Activated CD8-positive, alpha-beta T cell treated with anti-CD3 and anti-CD28 coated beads for 36 hours (primary cell): ENCODE measurements at regions not wholly inside any gene's neighbourhood (a gene's known extent, or its start where the extent isn't known, plus 50 kb on each side); places are given as distances from the start of the nearest gene placed in this dataset.

Experiments
- ATAC-seq: fragments of 200-7000 bp; cut with Tn5 transposase; one replicate; pipeline ENCODE4 v1.10.0; 2021; ENCODE audit warnings: mild to moderate bottlenecking, moderate library complexity
- CTCF ChIA-PET: fragments of 350-600 bp; sonication (Branson Sonifier 250); formaldehyde crosslinking; loops from one replicate; lab custom pipeline; 2021; ENCODE audit warnings: antibody characterized with exemption; lab: Charles Lee
- POLR2A ChIA-PET: fragments of 350-600 bp; sonication (Branson Sonifier 250); formaldehyde crosslinking; loops from one replicate; lab custom pipeline; 2021; ENCODE audit warnings: antibody characterized with exemption; lab: Charles Lee
- DNase-seq: peaks from one replicate; pipeline ENCODE4 v3.0.0-alpha.2; 2020
- H3K27ac Mint-ChIP-seq: one replicate; pipeline ENCODE4 v1.8.0; 2021; ENCODE audit warnings: mild to moderate bottlenecking, mixed read lengths
- H3K27me3 Mint-ChIP-seq: one replicate; pipeline ENCODE4 v1.8.0; 2021; ENCODE audit warnings: mixed read lengths
- H3K36me3 Mint-ChIP-seq: one replicate; pipeline ENCODE4 v1.8.0; 2021; ENCODE audit warnings: low read depth, mixed read lengths
- H3K4me1 Mint-ChIP-seq: one replicate; pipeline ENCODE4 v1.8.0; 2021; ENCODE audit warnings: low read depth, mixed read lengths
- H3K4me3 Mint-ChIP-seq: one replicate; pipeline ENCODE4 v1.8.0; 2021; ENCODE audit warnings: mild to moderate bottlenecking, moderate library complexity, mixed read lengths
- H3K9me3 Mint-ChIP-seq: one replicate; pipeline ENCODE4 v1.8.0; 2021; ENCODE audit warnings: mixed read lengths
- CTCF ChIP-seq: fragments of 200-600 bp; IDR thresholded peaks from one replicate; pipeline ENCODE4 v1.8.0; 2022; ENCODE audit warnings: antibody characterized with exemption, mild to moderate bottlenecking
- intact Hi-C: fragments of 100-400 bp; cut with micrococcal nuclease; formaldehyde crosslinking; loops from one replicate; pipeline ENCODE4 v1.10.0; 2022

GRCh38 chr3:55156851-55157650 is 229.2 kb upstream of the LRTM1 start:
- ChIA-PET POLR2A (no interaction called here), CTCF (no interaction called here)
- ATAC-seq (no peak), DNase-seq (no peak)
- no peaks in the 10 kb centered on the region for H3K27me3 Mint-ChIP-seq
- intact Hi-C loops, result no loop called here
- no peak overlapping the region for H3K27ac Mint-ChIP-seq
- peaks cover 3% of the 10 kb centered on the region for H3K9me3 Mint-ChIP-seq
- no peaks in the 10 kb centered on the region for H3K4me1 Mint-ChIP-seq
- no peak for TF ChIP-seq CTCF
- no peak overlapping the region for H3K4me3 Mint-ChIP-seq
- no peaks in the 10 kb centered on the region for H3K36me3 Mint-ChIP-seq

- TF ChIP-seq CTCF, result no peak
- no peak for ATAC-seq
- H3K4me1 Mint-ChIP-seq, result no peaks in the 10 kb centered on the region
- CTCF ChIA-PET, result no interaction called here
- H3K27ac Mint-ChIP-seq, result no peak overlapping the region
- DNase-seq, result no peak
- H3K4me3 Mint-ChIP-seq, result no peak overlapping the region
- POLR2A ChIA-PET, result no interaction called here
- intact Hi-C loops, result no loop called here
- no peaks in the 10 kb centered on the region for H3K36me3 Mint-ChIP-seq
- peaks cover 2% of the 10 kb centered on the region for H3K9me3 Mint-ChIP-seq
- no peaks in the 10 kb centered on the region for H3K27me3 Mint-ChIP-seq
Observed at GRCh38 chr3:55147856-55148720, 220.2 kb upstream of the LRTM1 start.

- H3K36me3 Mint-ChIP-seq, result no peaks in the 10 kb centered on the region
- no peak overlapping the region for H3K27ac Mint-ChIP-seq
- ATAC-seq (no peak), DNase-seq (no peak)
- peaks cover 3% of the 10 kb centered on the region for H3K9me3 Mint-ChIP-seq
- ChIA-PET CTCF (no interaction called here), POLR2A (no interaction called here)
- intact Hi-C loops, result no loop called here
- no peak overlapping the region for H3K4me3 Mint-ChIP-seq
- no peaks in the 10 kb centered on the region for H3K4me1 Mint-ChIP-seq
- no peak for TF ChIP-seq CTCF
- H3K27me3 Mint-ChIP-seq, result no peaks in the 10 kb centered on the region
Observed at GRCh38 chr3:55147406-55147805, 219.5 kb upstream of the LRTM1 start.

GRCh38 chr3:55146216-55146615 is 218.4 kb upstream of the LRTM1 start:
- ATAC-seq (no peak), DNase-seq (no peak)
- Mint-ChIP-seq H3K9me3 (peaks cover 3% of the 10 kb centered on the region), H3K27ac (no peak overlapping the region), H3K36me3 (no peaks in the 10 kb centered on the region), H3K4me3 (no peak overlapping the region), H3K27me3 (no peaks in the 10 kb centered on the region), H3K4me1 (no peaks in the 10 kb centered on the region)
- CTCF ChIA-PET, result no interaction called here
- intact Hi-C loops, result no loop called here
- POLR2A ChIA-PET, result no interaction called here
- no peak for TF ChIP-seq CTCF
